GM21423 (cell line): ENCODE measurements at regions not wholly inside any gene's neighbourhood (a gene's known extent, or its start where the extent isn't known, plus 50 kb on each side); places are given as distances from the start of the nearest gene placed in this dataset.

Source experiments
- ATAC-seq: cut with Tn5 transposase; IDR thresholded peaks from one replicate; pipeline ENCODE4 v1.9.1; 2021; ENCODE audit warnings: mild to moderate bottlenecking, moderate library complexity; ENCODE audit not compliant: unreplicated experiment

DNA sequence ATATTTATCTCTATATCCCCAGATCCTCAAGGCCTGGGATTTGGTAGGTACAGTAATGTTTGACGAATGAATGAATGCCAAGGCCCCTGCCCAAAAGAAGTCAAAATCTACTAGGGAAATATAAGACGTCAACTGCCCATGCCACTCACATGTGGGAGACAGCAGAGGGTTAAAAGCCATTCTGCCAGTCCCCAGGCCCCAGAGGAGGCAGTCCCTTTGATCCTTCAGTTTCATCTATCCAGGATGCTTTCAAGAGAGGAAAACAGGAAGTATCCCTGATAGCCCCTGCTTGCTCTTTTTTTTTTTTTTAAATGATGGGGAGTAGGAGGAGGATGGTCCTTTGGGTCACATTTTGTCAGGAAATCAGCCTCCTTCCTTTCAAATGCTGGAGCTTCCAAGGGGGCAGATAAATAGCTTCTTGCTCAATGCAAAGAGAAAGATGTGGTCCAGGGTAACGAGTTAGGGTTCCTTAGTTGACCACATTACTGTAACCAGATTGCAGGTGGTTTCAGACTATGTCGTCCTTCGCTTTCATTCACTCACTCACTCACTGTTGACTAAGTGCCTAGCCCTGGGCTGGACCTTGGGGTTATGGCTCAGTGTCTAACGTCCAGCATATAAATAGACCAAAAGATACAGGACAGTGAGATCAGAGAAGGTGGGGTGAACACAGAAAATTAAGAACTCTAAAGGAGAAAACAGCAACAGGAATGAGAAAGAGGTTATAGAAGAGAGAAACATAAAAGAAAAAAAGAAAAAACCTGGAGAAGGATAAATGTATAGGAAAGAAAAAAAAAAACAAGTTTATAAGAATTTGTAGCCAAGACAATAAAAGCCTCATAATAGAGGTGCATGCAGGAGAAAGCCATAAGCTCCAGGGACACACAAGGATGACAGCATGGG lies 64.6 kb upstream of the PIM1 start:
- ATAC-seq: no peak

DNA sequence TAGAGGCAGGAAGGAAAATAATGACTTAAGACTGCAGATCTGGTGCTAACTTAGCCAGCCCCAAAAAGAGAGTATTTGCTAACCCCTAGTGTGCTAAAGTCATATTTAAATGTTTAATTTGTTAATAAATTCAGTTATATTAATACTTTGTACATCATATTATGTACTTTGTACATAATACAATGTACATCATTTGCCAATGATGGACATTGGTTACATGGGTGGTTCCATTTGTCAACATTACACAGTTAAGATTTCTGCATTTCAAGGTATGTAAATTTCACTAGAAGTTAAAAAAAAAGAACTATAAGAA lies 63.9 kb upstream of the PIM1 start:
- ATAC-seq: no peak

- ATAC-seq: no peak
Observed at GRCh38 chr6:37106554-37106953, 63.4 kb upstream of the PIM1 start.

- no peak for ATAC-seq
Observed at GRCh38 chr6:37106982-37107491, 62.9 kb upstream of the PIM1 start.

DNA sequence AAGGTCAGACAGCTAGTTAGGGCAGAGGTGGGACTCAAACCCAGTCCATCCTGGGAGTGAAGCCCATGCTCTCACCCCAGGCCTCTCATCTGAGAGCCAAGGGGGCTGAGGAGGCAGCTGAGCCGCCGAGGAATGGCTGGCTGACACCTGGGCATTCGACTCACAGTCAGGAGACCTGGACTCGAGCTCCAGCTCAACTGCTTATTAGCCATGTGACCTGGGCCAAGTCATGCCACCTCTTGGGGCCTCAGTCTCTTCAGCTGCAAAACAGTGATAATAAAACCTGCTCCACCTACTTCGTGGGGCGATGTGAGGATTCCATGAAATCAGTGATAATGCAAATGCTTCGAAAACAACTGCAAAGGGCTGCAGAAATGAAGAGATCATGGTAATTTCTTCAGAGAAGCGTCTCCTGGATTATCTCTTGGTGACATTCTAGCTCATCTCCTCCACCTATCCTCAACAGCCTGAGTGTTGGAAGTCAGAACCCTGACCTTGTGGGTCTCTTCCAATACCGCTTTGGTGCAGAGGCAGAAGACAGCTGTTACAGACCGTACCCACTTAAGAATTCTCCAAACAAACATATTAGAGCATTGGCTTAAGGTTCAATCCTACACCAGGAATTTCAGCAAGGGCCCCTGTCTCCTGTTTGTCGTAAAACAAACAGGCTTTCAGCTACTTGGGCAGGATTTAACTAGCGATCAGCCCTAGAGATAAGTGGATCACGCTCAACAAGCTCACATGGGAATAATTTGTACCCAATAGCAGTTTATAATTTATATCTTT lies 60.0 kb upstream of the PIM1 start:
- ATAC-seq: no peak

- ATAC-seq: no peak
Observed at GRCh38 chr6:37110500-37111461, 59.2 kb upstream of the PIM1 start.

- no peak for ATAC-seq
Observed at GRCh38 chr6:37113976-37114375, 56.0 kb upstream of the PIM1 start.

- ATAC-seq: no peak
Observed at GRCh38 chr6:37114612-37115011, 55.3 kb upstream of the PIM1 start.

- no peak for ATAC-seq
Observed at GRCh38 chr6:37115236-37115895, 54.6 kb upstream of the PIM1 start.

DNA sequence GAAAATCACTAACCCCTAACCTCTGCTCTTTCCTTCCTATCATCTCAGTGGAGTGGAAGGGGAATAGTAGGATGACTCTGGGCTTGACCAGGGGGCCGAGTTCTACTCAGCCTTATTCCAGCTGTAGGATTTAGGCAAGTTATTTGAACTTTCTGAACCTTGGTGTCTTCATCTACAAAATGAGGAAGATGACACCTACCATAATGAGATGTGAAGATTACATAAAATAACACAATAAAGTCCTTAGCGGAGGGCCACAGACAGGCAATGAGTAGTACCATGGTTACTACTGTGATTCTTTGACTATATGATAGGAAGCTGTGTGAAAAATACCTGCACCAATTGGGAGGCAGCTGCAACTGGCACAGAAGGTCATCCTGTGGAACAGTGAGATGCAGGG lies 53.6 kb upstream of the PIM1 start:
- no peak for ATAC-seq

GRCh38 chr6:37119387-37119886 lies 50.5 kb upstream of the PIM1 start:
- no peak for ATAC-seq
